WTC11 (cell line): ENCODE measurements at regions not wholly inside any gene's neighbourhood (a gene's known extent, or its start where the extent isn't known, plus 50 kb on each side); places are given as distances from the start of the nearest gene placed in this dataset.

Source experiments
- ATAC-seq: fragments of 200-7000 bp; cut with Tn5 transposase; 2 replicates; pipeline ENCODE4 v1.10.0; 2021; ENCODE audit warnings: mild to moderate bottlenecking, moderate library complexity
- CTCF ChIA-PET: fragments of 300-600 bp; sonication (Branson Sonifier 250); formaldehyde crosslinking; loops from one replicate; lab custom pipeline; 2021; ENCODE audit warnings: antibody characterized with exemption; lab: Charles Lee
- POLR2A ChIA-PET: fragments of 350-600 bp; sonication (Branson Sonifier 250); formaldehyde crosslinking; loops from one replicate; lab custom pipeline; 2021; ENCODE audit warnings: antibody characterized with exemption; lab: Charles Lee
- DNase-seq: peaks from one replicate; pipeline ENCODE4 v3.0.0; 2021; ENCODE audit warnings: low spot score
- H3K27ac Mint-ChIP-seq: 2 replicates; pipeline ENCODE4 v1.8.0; 2021; ENCODE audit warnings: mixed read lengths
- H3K27me3 Mint-ChIP-seq: 2 replicates; pipeline ENCODE4 v1.8.0; 2021; ENCODE audit warnings: low read depth, mild to moderate bottlenecking, moderate library complexity, mixed read lengths
- H3K36me3 Mint-ChIP-seq: 2 replicates; pipeline ENCODE4 v1.8.0; 2021; ENCODE audit warnings: mixed read lengths
- H3K4me1 Mint-ChIP-seq: 2 replicates; pipeline ENCODE4 v1.8.0; 2022; ENCODE audit warnings: mixed read lengths
- H3K4me3 Mint-ChIP-seq: 2 replicates; pipeline ENCODE4 v1.8.0; 2021; ENCODE audit warnings: mild to moderate bottlenecking, moderate library complexity, mixed read lengths
- H3K9me3 Mint-ChIP-seq: 2 replicates; pipeline ENCODE4 v1.8.0; 2021; ENCODE audit warnings: mixed read lengths
- AR ChIP-seq: fragments of 250-450 bp; sonication (Bioruptor Pico); IDR thresholded peaks from 2 replicates; pipeline ENCODE4 v1.9.0; 2021; ENCODE audit warnings: mild to moderate bottlenecking
- CTCF ChIP-seq: fragments of 200-600 bp; IDR thresholded peaks from 2 replicates; pipeline ENCODE4 v1.8.0; 2022; ENCODE audit warnings: antibody characterized with exemption
- E2F4 ChIP-seq: sonication (generic); formaldehyde crosslinking; IDR thresholded peaks from 2 replicates; pipeline ENCODE4 v1.8.1; 2022; ENCODE audit warnings: low read depth, mild to moderate bottlenecking, moderate library complexity, missing genetic modification reagents, borderline replicate concordance
- ERG ChIP-seq: fragments of 250-450 bp; sonication (Bioruptor Pico); IDR thresholded peaks from 2 replicates; pipeline ENCODE4 v1.8.0; 2021; ENCODE audit warnings: mild to moderate bottlenecking
- ETV6 ChIP-seq: sonication (generic); formaldehyde crosslinking; IDR thresholded peaks from 2 replicates; pipeline ENCODE4 v1.8.1; 2022; ENCODE audit warnings: mild to moderate bottlenecking, missing genetic modification reagents
- FOXK1 ChIP-seq: sonication (generic); formaldehyde crosslinking; IDR thresholded peaks from 2 replicates; pipeline ENCODE4 v1.8.0; 2022; ENCODE audit warnings: mild to moderate bottlenecking, moderate library complexity, missing genetic modification reagents
- KAT7 ChIP-seq: sonication (generic); formaldehyde crosslinking; IDR thresholded peaks from 2 replicates; pipeline ENCODE4 v1.8.1; 2023; ENCODE audit warnings: missing genetic modification reagents, mild to moderate bottlenecking, borderline replicate concordance
- MAX ChIP-seq: sonication (generic); formaldehyde crosslinking; IDR thresholded peaks from 2 replicates; pipeline ENCODE4 v1.8.0; 2022; ENCODE audit warnings: mild to moderate bottlenecking, missing genetic modification reagents
- MYBL2 ChIP-seq: sonication (generic); formaldehyde crosslinking; IDR thresholded peaks from 2 replicates; pipeline ENCODE4 v1.8.1; 2023; ENCODE audit warnings: mild to moderate bottlenecking, moderate library complexity, missing genetic modification reagents
- PREB ChIP-seq: sonication (generic); formaldehyde crosslinking; IDR thresholded peaks from 2 replicates; pipeline ENCODE4 v1.8.1; 2022; ENCODE audit warnings: mild to moderate bottlenecking, missing genetic modification reagents, moderate library complexity, borderline replicate concordance
- RELA ChIP-seq: sonication (generic); formaldehyde crosslinking; IDR thresholded peaks from 2 replicates; pipeline ENCODE4 v1.8.1; 2022; ENCODE audit warnings: missing genetic modification reagents, mild to moderate bottlenecking, borderline replicate concordance
- SMAD4 ChIP-seq: sonication (generic); formaldehyde crosslinking; IDR thresholded peaks from 2 replicates; pipeline ENCODE4 v1.8.0; 2022; ENCODE audit warnings: mild to moderate bottlenecking, missing genetic modification reagents
- TP53 ChIP-seq: sonication (generic); formaldehyde crosslinking; IDR thresholded peaks from 2 replicates; pipeline ENCODE4 v1.8.1; 2023; ENCODE audit warnings: mild to moderate bottlenecking, missing genetic modification reagents
- USF1 ChIP-seq: sonication (generic); formaldehyde crosslinking; IDR thresholded peaks from 2 replicates; pipeline ENCODE4 v1.8.0; 2022; ENCODE audit warnings: mild to moderate bottlenecking, missing genetic modification reagents
- USF2 ChIP-seq: sonication (generic); formaldehyde crosslinking; IDR thresholded peaks from 2 replicates; pipeline ENCODE4 v1.8.1; 2023; ENCODE audit warnings: mild to moderate bottlenecking, missing genetic modification reagents, moderate library complexity
- ZBTB21 ChIP-seq: sonication (generic); formaldehyde crosslinking; IDR thresholded peaks from 2 replicates; pipeline ENCODE4 v1.8.1; 2023; ENCODE audit warnings: mild to moderate bottlenecking, missing genetic modification reagents, borderline replicate concordance
- ZNF317 ChIP-seq: sonication (generic); formaldehyde crosslinking; IDR thresholded peaks from 2 replicates; pipeline ENCODE4 v1.8.1; 2023; ENCODE audit warnings: low read depth, mild to moderate bottlenecking, moderate library complexity, missing genetic modification reagents, borderline replicate concordance
- ZSCAN18 ChIP-seq: fragments of 250-450 bp; sonication (Bioruptor Pico); IDR thresholded peaks from 2 replicates; pipeline ENCODE4 v2.1.2; 2022; ENCODE audit warnings: mild to moderate bottlenecking, moderate library complexity

GRCh38 chr4:67328393-67328792 is 216.9 kb downstream of the CENPC start:
- CTCF ChIA-PET = interaction anchor here (1.8 to 2.1 kb wide), 2 partner anchors 38 to 241 kb away, joined by 13 read pairs; no protein-coding TSS in a partner anchor
- ATAC-seq (no peak), DNase-seq (no peak)
- H3K4me1 Mint-ChIP-seq = peaks cover 20% of the 10 kb centered on the region
- H3K27me3 Mint-ChIP-seq = peaks cover 8% of the 10 kb centered on the region
- H3K4me3 Mint-ChIP-seq = no peak overlapping the region
- no peak for TF ChIP-seq MYBL2 (CRISPR knock-in tag)
- TF ChIP-seq AR = no peak
- no peak for TF ChIP-seq TP53 (CRISPR knock-in tag)
- TF ChIP-seq ETV6 (CRISPR knock-in tag) = no peak
- TF ChIP-seq MAX (CRISPR knock-in tag) = no peak
- no peak for TF ChIP-seq ERG
- TF ChIP-seq USF1 (CRISPR knock-in tag) = no peak
- TF ChIP-seq RELA = no peak
- TF ChIP-seq E2F4 (CRISPR knock-in tag) = no peak
- POLR2A ChIA-PET = no interaction called here
- no peak overlapping the region for H3K27ac Mint-ChIP-seq
- peaks cover 16% of the 10 kb centered on the region for H3K9me3 Mint-ChIP-seq
- peaks cover 12% of the 10 kb centered on the region for H3K36me3 Mint-ChIP-seq

GRCh38 chr4:67328018-67328278 is 217.4 kb downstream of the CENPC start:
- peaks cover 8% of the 10 kb centered on the region for H3K27me3 Mint-ChIP-seq
- TF ChIP-seq PREB (CRISPR knock-in tag) (no peak), KAT7 (no peak)
- ChIA-PET POLR2A (no interaction called here), CTCF (interaction anchor here (1.8 to 2.1 kb wide), 3 partner anchors 38 to 243 kb away, joined by 7 to 13 read pairs (median 13); no protein-coding TSS in a partner anchor)
- peaks cover 16% of the 10 kb centered on the region for H3K4me1 Mint-ChIP-seq
- H3K27ac Mint-ChIP-seq = no peak overlapping the region
- peaks cover 20% of the 10 kb centered on the region for H3K9me3 Mint-ChIP-seq
- ATAC-seq = no peak
- no peak for DNase-seq
- no peak overlapping the region for H3K4me3 Mint-ChIP-seq
- peaks cover 16% of the 10 kb centered on the region for H3K36me3 Mint-ChIP-seq

- Mint-ChIP-seq H3K4me1 (peaks cover 16% of the 10 kb centered on the region), H3K27me3 (peaks cover 11% of the 10 kb centered on the region), H3K36me3 (peaks cover 21% of the 10 kb centered on the region), H3K9me3 (peaks cover 26% of the 10 kb centered on the region), H3K4me3 (no peak overlapping the region), H3K27ac (no peak overlapping the region)
- POLR2A ChIA-PET = no interaction called here
- TF ChIP-seq USF2 = no peak
- TF ChIP-seq ZBTB21 = no peak
- TF ChIP-seq ZSCAN18 = no peak
- no peak for TF ChIP-seq SMAD4 (CRISPR knock-in tag)
- TF ChIP-seq FOXK1 (CRISPR knock-in tag) = no peak
- no peak for TF ChIP-seq ZNF317 (CRISPR knock-in tag)
- TF ChIP-seq CTCF = peak; percentile 61
- TF ChIP-seq MYBL2 (CRISPR knock-in tag) = no peak
- DNase-seq = peak; percentile 63
- CTCF ChIA-PET = interaction anchor here (0.6 to 2.1 kb wide), 9 partner anchors 9 to 246 kb away, joined by 3 to 13 read pairs (median 4); no protein-coding TSS in a partner anchor
- ATAC-seq = peak; percentile 90
Measured at GRCh38 chr4:67327245-67328017, 217.9 kb downstream of the CENPC start.
